Brain microvascular endothelial cell (primary cell): ENCODE measurements at regions not wholly inside any gene's neighbourhood (a gene's known extent, or its start where the extent isn't known, plus 50 kb on each side); places are given as distances from the start of the nearest gene placed in this dataset.

ENCODE experiments used
- DNase-seq: peaks from one replicate; pipeline ENCODE4 v3.0.0-alpha.2; 2020
- H3K27ac ChIP-seq: fragments of 250-450 bp; sonication (Bioruptor Pico); 2 replicates; pipeline ENCODE4 v1.5.1; 2020; ENCODE audit warnings: mild to moderate bottlenecking, moderate library complexity
- H3K27me3 ChIP-seq: fragments of 250-450 bp; sonication (Bioruptor Pico); replicated peaks from 2 replicates; pipeline ENCODE4 v1.5.1; 2020; ENCODE audit warnings: mild to moderate bottlenecking
- H3K36me3 ChIP-seq: fragments of 250-450 bp; sonication (Bioruptor Pico); replicated peaks from 2 replicates; pipeline ENCODE4 v1.5.1; 2020; ENCODE audit warnings: mild to moderate bottlenecking
- H3K4me3 ChIP-seq: 2 replicates; pipeline ENCODE4 v1.5.1; 2011; ENCODE audit warnings: low read depth, mild to moderate bottlenecking, control low read depth, low read length, moderate library complexity
- in situ Hi-C: cut with HindIII; loops from 2 replicates; pipeline ENCODE4 v1.10.0; 2017; ENCODE audit warnings: low sequenced_read_pairs, low pct_ligation_motif_present
- TF ChIP-seq, protein P1 (sequence below): IDR thresholded peaks from 2 replicates; pipeline ENCODE4 v1.5.1; 2011; ENCODE audit warnings: low read depth, mild to moderate bottlenecking, moderate library complexity, low read length, control low read depth, inconsistent platforms; ENCODE audit errors: missing control alignments

DNA sequence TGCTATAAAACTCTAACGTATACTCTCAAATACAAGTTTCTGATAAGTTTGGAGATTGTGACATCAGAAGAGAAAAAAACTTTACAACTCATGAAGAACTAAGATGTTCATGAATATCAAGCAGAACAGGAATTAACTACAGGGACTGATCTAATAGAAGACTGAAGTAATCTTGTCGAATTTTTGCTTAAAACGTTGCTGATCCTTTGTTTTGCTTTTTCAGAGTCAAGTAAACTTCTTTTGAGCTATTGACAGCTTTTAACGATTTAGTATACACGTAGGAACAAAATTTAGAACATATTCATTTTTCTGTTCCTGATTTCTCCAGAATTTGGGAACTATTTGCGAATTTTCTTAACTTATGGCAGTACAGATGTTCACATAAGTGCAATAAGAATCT is 610.2 kb downstream of the SI start:
- TF ChIP-seq, protein P1, sequence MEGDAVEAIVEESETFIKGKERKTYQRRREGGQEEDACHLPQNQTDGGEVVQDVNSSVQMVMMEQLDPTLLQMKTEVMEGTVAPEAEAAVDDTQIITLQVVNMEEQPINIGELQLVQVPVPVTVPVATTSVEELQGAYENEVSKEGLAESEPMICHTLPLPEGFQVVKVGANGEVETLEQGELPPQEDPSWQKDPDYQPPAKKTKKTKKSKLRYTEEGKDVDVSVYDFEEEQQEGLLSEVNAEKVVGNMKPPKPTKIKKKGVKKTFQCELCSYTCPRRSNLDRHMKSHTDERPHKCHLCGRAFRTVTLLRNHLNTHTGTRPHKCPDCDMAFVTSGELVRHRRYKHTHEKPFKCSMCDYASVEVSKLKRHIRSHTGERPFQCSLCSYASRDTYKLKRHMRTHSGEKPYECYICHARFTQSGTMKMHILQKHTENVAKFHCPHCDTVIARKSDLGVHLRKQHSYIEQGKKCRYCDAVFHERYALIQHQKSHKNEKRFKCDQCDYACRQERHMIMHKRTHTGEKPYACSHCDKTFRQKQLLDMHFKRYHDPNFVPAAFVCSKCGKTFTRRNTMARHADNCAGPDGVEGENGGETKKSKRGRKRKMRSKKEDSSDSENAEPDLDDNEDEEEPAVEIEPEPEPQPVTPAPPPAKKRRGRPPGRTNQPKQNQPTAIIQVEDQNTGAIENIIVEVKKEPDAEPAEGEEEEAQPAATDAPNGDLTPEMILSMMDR = no peak
- Histone ChIP-seq H3K4me3 (no peak overlapping the region), H3K27me3 (no peaks in the 10 kb centered on the region), H3K27ac (no peak overlapping the region), H3K36me3 (no peaks in the 10 kb centered on the region)
- in situ Hi-C loops = no loop called here
- DNase-seq = no peak

DNA sequence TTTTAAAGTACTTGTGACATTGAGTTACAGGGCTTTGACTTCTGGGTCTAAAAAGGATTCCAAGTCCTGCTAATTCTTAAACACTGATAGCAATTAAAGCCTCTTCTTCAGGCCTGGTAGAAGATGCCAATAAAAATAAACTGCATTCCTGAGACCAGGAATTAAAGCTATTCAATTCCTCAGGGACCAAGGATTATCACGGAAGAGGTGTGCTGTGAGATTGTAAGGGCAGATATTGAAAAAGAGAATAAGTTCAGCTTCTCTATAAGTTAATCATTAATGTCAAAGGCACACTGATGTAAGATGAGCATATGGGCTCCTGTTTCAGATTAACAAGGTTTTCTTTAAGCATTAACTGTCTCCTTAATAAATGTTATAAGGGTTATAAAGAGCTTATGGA is 611.3 kb downstream of the SI start:
- TF ChIP-seq, protein P1 = no peak
- no peak for DNase-seq
- Histone ChIP-seq H3K27me3 (no peaks in the 10 kb centered on the region), H3K36me3 (no peaks in the 10 kb centered on the region), H3K4me3 (no peak overlapping the region), H3K27ac (no peak overlapping the region)
- in situ Hi-C loops = no loop called here

DNA sequence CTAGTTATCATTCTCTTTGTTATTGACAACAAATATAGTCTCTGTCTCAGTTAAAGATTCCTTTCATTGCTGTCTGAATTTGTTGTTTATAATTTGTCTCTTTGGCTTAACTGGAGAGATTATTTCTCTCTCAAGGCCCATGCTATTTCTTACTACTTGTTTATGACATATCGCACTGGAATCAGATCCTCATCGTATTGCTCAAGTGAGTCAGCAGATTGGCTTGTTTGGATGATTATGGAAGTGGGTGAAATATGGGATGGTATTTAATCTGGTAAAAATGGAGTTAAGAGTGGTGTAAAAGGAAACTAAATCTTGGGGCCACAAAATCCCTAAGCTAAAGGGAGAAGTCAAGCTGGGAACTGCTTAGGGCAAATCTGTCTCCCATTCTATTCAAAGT is 613.1 kb downstream of the SI start:
- Histone ChIP-seq H3K27me3 (no peaks in the 10 kb centered on the region), H3K36me3 (no peaks in the 10 kb centered on the region), H3K27ac (peak overlapping the region; percentile 71), H3K4me3 (no peak overlapping the region)
- TF ChIP-seq, protein P1 = no peak
- DNase-seq = peak; percentile 75
- in situ Hi-C loops = no loop called here

DNA sequence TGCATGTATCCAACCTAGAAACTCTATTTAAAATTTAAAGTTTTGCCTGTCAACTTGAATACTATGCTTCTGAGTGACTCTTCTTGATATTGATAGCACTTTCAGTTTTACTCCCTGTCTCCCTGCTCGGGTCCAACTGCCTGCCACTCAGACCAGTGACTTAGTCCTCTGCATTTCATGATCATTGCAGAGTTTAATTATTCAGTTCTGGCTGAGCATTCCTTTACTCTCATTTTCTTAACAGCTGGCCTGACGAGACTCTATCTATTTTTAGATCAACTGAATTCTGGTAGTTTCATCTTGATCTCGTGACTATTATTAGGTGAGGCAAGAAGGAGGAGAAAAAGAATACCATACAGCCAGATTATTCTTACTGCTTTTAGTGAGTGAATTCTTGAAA is 617.4 kb downstream of the SI start:
- in situ Hi-C loops = no loop called here
- DNase-seq = peak; percentile 2
- TF ChIP-seq, protein P1 = no peak
- H3K27ac ChIP-seq = peak overlapping the region; percentile 91
- H3K36me3 ChIP-seq = no peaks in the 10 kb centered on the region
- no peaks in the 10 kb centered on the region for H3K27me3 ChIP-seq
- H3K4me3 ChIP-seq = no peak overlapping the region

DNA sequence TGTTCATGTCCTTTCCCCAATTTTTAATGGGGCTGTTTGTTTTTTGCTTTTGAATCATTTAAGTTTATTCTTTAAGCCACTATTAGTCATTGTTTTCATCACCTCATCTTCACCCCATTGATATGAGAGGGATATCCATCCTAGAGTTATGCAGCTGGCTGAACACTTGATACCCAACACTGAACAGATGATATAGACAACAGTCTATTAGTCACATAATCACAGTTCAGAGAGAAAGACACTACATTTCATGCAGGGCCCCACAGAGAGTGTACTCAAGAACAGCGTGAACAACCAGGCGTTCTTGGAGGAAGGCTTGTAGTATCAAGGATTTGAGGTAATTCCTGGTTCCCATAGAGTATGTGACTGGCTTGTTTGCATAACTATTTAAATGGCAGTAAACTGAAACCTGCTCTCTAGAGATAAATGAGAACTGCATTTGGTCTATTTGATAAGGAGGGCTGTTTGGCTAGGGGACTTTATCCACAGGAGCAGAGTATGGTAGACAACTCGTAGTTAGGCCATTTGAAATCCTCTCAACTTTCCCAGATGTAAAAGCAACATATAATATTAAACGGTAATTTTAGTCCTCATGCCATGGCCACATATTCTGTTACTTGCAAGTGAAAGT is 618.7 kb downstream of the SI start:
- Histone ChIP-seq H3K36me3 (no peaks in the 10 kb centered on the region), H3K4me3 (no peak overlapping the region), H3K27me3 (no peaks in the 10 kb centered on the region), H3K27ac (peak overlapping the region; percentile 91)
- TF ChIP-seq, protein P1 = no peak
- in situ Hi-C loops = no loop called here
- peak; percentile 89 for DNase-seq

DNA sequence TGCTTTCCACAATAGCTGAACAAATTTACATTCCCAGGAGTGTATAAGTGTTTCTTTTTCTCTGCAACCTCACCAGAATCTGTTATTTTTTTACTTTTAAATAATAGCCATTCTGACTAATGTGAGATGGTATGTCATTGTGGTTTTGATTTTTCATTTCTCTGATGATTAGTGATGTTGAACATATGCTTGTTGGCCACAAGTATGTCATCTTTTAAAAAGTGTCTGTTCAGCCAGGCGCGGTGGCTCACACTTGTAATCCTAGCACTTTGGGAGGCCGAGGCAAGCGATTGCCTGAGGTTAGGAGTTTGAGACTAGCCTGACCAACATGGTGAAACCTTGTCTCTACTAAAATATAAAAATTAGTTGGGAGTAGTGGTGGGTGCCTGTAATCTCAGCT is 619.3 kb downstream of the SI start:
- peak; percentile 91 for DNase-seq
- H3K36me3 ChIP-seq = no peaks in the 10 kb centered on the region
- peak overlapping the region; percentile 91 for H3K27ac ChIP-seq
- in situ Hi-C loops = no loop called here
- H3K4me3 ChIP-seq = no peak overlapping the region
- H3K27me3 ChIP-seq = no peaks in the 10 kb centered on the region
- TF ChIP-seq, protein P1 = no peak
